C4-2B (cell line): ENCODE measurements at regions not wholly inside any gene's neighbourhood (a gene's known extent, or its start where the extent isn't known, plus 50 kb on each side); places are given as distances from the start of the nearest gene placed in this dataset.

Source experiments
- H3K27ac ChIP-seq: fragments of 450-650 bp; 2 replicates; pipeline ENCODE4 v1.5.1; 2017
- ZFX ChIP-seq: fragments of 450-650 bp; IDR thresholded peaks from 2 replicates; pipeline ENCODE4 v1.6.1; 2017
- TF ChIP-seq, protein P1 (sequence below): fragments of 450-650 bp; conservative IDR thresholded peaks from 2 replicates; pipeline ENCODE4 v1.5.1; 2017; ENCODE audit warnings: mild to moderate bottlenecking

DNA sequence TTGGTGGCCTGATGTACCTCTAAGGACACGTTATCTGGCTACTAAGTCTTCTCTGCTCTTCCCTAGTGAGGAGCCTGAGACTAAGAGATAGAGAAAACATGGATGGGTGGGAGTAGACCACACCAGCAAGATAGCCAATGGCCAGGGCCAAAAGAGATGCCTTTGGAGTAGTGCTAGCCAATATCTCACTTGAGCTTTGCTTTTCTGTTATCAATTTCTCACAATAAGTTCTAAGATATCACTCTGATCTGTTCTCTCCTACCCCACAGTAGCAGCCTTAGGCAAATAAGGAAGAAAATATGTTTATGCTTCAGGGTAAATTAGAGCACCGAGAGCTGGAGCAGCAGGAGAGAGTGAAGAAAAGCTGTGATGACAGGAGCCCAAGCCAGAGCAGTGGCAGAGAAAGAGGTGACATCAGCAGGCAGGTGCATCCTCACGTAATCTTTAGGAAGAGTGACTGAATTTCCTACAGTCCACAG is 343.9 kb upstream of the NOCT start:
- no peak for TF ChIP-seq ZFX
- TF ChIP-seq, protein P1, sequence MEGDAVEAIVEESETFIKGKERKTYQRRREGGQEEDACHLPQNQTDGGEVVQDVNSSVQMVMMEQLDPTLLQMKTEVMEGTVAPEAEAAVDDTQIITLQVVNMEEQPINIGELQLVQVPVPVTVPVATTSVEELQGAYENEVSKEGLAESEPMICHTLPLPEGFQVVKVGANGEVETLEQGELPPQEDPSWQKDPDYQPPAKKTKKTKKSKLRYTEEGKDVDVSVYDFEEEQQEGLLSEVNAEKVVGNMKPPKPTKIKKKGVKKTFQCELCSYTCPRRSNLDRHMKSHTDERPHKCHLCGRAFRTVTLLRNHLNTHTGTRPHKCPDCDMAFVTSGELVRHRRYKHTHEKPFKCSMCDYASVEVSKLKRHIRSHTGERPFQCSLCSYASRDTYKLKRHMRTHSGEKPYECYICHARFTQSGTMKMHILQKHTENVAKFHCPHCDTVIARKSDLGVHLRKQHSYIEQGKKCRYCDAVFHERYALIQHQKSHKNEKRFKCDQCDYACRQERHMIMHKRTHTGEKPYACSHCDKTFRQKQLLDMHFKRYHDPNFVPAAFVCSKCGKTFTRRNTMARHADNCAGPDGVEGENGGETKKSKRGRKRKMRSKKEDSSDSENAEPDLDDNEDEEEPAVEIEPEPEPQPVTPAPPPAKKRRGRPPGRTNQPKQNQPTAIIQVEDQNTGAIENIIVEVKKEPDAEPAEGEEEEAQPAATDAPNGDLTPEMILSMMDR, result no peak
- H3K27ac ChIP-seq, result no peak overlapping the region

DNA sequence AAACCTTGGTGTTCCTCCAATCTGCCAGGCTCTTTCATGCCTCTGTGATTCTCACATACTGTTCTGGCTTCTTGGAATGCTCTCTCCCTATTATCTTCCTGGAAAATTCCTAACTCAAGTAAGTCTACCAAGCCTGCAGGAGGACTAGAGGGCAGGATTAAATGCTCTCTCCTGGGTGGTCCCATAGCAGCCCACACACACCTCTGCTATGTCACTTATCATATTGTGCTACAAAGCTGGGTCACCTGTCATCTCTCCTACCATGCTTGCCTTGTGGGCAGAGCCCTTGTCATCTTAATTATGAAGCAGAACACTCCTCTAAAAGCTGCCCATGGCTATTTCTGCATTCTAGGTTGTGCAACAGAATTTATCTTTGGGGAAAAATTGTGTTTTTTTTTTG is 344.5 kb upstream of the NOCT start:
- no peak overlapping the region for H3K27ac ChIP-seq
- no peak for TF ChIP-seq ZFX
- TF ChIP-seq, protein P1, result no peak

DNA sequence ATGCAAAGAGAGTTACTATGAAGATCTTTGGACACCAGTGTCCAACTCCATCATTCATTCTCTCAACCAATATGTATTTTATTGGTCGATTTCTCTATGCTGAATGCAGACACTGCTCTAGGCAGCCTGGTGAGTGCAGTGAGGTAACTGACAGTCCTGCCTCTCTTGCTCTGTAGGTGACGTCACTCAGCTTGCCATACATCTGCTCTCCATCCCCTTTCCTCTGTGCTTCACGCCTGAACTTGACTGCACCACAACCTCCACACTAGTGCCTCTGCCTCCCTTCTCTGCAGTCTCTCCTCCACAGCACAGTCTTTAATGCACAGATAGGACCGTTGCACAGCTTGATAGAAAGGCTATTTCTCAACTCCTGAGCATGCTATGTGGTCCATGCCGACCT is 344.9 kb upstream of the NOCT start:
- no peak overlapping the region for H3K27ac ChIP-seq
- no peak for TF ChIP-seq ZFX
- TF ChIP-seq, protein P1, result no peak

DNA sequence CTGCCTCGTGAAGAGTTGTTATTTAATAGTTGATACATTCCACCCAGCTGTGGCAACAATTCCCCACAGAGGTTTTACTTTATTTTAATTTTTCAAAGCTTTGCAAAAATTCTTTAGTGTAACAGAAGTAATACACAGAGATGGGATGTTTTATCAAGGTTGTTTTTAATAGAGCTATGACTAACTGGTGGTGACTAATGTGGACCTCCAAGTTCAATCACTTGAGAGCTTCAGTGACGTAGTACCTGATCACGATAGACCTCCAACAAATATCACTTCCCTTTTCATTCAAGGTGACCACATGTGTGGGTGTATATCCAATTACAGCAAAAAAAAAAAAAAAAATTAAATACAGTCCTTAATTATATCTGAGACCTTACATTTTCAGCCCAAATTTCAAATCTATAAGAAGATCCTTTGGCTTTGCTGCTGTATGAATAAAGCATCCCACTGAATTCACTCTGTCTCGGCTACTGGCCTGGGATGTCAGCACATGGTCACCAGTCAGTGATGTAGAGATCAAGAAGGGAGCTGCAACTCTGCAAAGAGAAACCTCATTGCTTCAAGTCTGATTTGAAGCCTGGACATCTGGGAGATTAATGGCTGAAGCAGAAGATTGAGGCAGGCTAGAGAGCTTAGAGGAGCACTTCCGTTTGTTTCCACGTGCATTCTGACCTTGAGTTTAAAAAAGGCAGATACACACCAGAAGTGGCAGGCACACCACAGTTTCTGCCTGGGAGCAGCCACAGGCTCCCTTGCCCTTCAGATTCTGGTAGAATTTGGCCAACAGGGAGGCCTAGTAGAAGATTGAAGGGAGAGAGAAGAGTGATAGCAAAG is 345.9 kb upstream of the NOCT start:
- no peak overlapping the region for H3K27ac ChIP-seq
- no peak for TF ChIP-seq ZFX
- TF ChIP-seq, protein P1, result no peak

DNA sequence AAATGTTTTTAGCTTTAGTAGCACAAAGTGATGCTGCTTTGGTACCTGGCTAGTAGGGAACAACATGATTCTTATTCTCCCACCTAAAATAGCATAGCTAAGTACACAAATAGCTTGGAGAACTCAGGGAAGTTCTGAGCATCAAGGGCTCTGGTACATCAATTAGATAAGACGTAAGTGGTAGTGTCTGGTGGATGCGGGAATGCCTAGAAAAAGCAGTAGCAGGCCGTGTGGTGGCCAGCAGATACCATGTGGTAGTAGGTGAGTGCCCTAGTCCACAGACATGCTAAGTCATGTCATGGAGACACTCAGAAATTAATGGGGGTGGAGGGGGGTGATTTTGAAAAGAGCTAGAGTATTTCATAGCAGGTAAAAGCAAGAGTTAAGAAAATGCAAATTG is 347.3 kb upstream of the NOCT start:
- no peak for TF ChIP-seq ZFX
- TF ChIP-seq, protein P1, result no peak
- H3K27ac ChIP-seq, result no peak overlapping the region

DNA sequence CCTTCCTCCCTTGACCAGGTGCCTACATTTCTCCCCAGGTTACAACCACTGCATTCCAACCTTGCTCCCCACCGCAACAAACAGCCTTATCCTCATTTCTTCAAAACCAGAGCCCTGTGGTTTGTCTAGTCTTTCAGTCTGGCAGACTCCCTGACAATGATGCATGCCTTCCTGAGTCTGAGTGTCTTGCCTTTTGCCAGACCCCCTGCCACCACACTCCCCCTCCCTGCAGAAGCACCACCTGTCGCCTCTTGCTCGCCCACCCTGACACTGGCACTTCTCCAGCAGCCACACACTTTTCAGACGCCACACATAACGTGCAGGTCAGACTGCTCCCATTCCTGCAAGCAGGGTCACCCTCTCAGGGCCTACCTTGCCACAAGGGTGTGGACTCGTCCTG is 349.2 kb upstream of the NOCT start:
- H3K27ac ChIP-seq, result no peak overlapping the region
- TF ChIP-seq ZFX, result no peak
- TF ChIP-seq, protein P1, result no peak

DNA sequence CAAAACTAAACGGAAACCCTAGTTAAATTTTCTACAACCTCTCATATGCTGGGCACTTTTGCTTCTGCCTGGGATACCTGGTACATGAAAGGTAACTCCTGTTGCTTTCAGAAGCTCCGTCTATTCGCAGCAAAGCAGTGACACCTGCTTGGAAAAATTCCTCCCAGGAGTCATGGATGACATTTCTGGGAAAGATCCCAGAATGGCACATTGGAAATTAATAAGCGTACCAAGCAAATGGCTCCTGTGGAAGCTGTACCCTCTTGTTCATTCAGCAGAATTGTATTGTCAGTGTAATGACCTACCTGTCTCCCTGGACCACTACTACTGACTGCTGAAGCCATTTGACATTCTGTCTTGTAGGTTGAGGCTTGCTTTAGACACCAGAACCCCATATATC is 349.7 kb upstream of the NOCT start:
- TF ChIP-seq, protein P1, result no peak
- no peak for TF ChIP-seq ZFX
- no peak overlapping the region for H3K27ac ChIP-seq
